Body of pancreas (tissue), 4 donors: ENCODE measurements at regions not wholly inside any gene's neighbourhood (a gene's known extent, or its start where the extent isn't known, plus 50 kb on each side); places are given as distances from the start of the nearest gene placed in this dataset.
A peak's percentile ranks its signal among the peaks of the same experiment; 100 is the strongest.
"Not testable (repeated sequence)": the region's sequence is repeated elsewhere in the genome, so short reads cannot be mapped to it uniquely, and the experiment has no call there.

Source experiments
- ATAC-seq: fragments of 150-250 bp; one replicate; pipeline ENCODE4 v1.9.1; 2016
- DNase-seq, 4 donors: peaks; one replicate each; pipeline ENCODE4 v3.0.0-alpha.2; 2019
- H3K27ac ChIP-seq, 4 donors: fragments of 200-600 bp; sonication (generic); 1 replicate in 3 of 4; 2 replicates in 1 of 4; pipeline versions ENCODE4 v1.5.1 to v1.6.1; 2016 to 2019; ENCODE audit warnings: mild to moderate bottlenecking in 1 of 4, mixed read lengths in 1 of 4, moderate library complexity in 1 of 4
- H3K27me3 ChIP-seq, 2 donors: fragments of 200-600 bp; sonication (generic); one replicate each; pipeline ENCODE4 v1.6.0; 2016; ENCODE audit warnings: mild to moderate bottlenecking in 1 of 2
- H3K36me3 ChIP-seq, 2 donors: fragments of 200-600 bp; sonication (generic); replicated peaks in 1 of 2; 2 replicates each; pipeline ENCODE4 v1.5.1; 2016; ENCODE audit warnings: low read depth in 2 of 2; ENCODE audit not compliant: insufficient read depth in 1 of 2
- H3K4me1 ChIP-seq: fragments of 200-600 bp; sonication (generic); one replicate; pipeline ENCODE4 v1.6.0; 2016
- H3K4me3 ChIP-seq, 2 donors: fragments of 200-600 bp; sonication (generic); 1 replicate in 1 of 2; 2 replicates in 1 of 2; pipeline ENCODE4 v1.5.1; 2016 to 2019
- H3K9me3 ChIP-seq, 3 donors: fragments of 200-600 bp; sonication (generic); 1 replicate in 2 of 3; 2 replicates in 1 of 3; pipeline ENCODE4 v1.5.1; 2016
- POLR2A ChIP-seq, 3 donors: fragments of 450-650 bp; IDR thresholded peaks; one replicate each; pipeline ENCODE4 v1.6.1; 2016; ENCODE audit warnings: antibody characterized with exemption in 3 of 3, mild to moderate bottlenecking in 2 of 3
- WGBS, 2 donors: methylation state at CpG; one replicate each; pipeline ENCODE4 v1.1.5; 2017; 5-methylcytosine and 5-hydroxymethylcytosine counted together
- intact Hi-C: fragments of 100-400 bp; cut with DNase I; formaldehyde crosslinking; loops from one replicate; pipeline ENCODE4 v1.15.1; 2023
- TF ChIP-seq, protein P1 (sequence below), 7 experiments: fragments of 450-650 bp in 4 of 7; fragments of 200-600 bp in 3 of 7; sonication (generic) in 3 of 7; IDR thresholded peaks; one replicate each; pipeline ENCODE4 v1.5.1; 2016 to 2019; ENCODE audit warnings: antibody characterized with exemption in 7 of 7

DNA sequence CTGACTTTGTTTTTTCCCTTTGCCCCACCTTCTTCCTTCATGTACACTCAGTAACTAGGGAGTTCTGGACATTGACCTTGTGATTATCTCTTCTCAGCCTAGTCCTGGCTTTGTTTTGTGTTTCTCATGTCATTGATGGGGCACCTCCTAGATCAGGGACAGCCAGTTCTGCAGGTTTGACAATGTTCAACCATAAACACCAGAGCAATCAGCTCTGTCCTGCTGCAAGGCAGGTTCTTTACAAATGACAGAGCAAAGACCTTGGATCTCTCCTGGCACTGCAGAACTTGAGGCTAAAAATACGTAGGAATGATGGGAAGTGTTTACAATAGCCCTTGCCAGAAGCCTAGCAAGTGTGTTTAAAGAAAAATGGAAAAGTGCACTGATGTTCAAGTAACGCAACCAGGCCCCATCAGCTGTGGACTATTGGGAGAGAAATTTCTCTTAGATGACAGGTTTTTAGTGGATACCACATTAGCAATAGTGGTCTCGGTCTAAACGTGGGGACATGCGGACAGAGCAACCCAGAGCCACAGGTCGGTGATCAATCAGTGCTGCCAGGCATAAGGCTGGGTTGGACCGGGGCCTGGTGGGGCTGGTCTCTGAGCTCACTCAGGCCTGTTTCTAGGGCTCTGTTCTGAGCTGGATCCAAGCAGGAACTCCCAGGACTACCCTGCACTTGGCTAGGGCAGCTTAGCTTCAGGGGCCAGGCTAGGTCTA is 76.8 kb downstream of the SOWAHC start:
- intact Hi-C loops = no loop called here
- peak; percentile 43 to 63 (median 57) for DNase-seq
- Histone ChIP-seq H3K9me3 (no peaks in the 10 kb centered on the region), H3K27me3 (no peaks in the 10 kb centered on the region), H3K4me1 (peaks cover 38% of the 10 kb centered on the region), H3K27ac (peak overlapping the region; percentile 53 to 86 (median 72)), H3K4me3 (no peak overlapping the region), H3K36me3 (no peaks in the 10 kb centered on the region)
- peak; percentile 72 for ATAC-seq
- TF ChIP-seq, protein P1, sequence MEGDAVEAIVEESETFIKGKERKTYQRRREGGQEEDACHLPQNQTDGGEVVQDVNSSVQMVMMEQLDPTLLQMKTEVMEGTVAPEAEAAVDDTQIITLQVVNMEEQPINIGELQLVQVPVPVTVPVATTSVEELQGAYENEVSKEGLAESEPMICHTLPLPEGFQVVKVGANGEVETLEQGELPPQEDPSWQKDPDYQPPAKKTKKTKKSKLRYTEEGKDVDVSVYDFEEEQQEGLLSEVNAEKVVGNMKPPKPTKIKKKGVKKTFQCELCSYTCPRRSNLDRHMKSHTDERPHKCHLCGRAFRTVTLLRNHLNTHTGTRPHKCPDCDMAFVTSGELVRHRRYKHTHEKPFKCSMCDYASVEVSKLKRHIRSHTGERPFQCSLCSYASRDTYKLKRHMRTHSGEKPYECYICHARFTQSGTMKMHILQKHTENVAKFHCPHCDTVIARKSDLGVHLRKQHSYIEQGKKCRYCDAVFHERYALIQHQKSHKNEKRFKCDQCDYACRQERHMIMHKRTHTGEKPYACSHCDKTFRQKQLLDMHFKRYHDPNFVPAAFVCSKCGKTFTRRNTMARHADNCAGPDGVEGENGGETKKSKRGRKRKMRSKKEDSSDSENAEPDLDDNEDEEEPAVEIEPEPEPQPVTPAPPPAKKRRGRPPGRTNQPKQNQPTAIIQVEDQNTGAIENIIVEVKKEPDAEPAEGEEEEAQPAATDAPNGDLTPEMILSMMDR (IDR thresholded peaks at IDR 0.05) = no peak
- no peak for TF ChIP-seq POLR2A (IDR thresholded peaks at IDR 0.05)
- WGBS, 2 donors = 8 to 17% methylated on average over 7 of the region's 7 CpGs

DNA sequence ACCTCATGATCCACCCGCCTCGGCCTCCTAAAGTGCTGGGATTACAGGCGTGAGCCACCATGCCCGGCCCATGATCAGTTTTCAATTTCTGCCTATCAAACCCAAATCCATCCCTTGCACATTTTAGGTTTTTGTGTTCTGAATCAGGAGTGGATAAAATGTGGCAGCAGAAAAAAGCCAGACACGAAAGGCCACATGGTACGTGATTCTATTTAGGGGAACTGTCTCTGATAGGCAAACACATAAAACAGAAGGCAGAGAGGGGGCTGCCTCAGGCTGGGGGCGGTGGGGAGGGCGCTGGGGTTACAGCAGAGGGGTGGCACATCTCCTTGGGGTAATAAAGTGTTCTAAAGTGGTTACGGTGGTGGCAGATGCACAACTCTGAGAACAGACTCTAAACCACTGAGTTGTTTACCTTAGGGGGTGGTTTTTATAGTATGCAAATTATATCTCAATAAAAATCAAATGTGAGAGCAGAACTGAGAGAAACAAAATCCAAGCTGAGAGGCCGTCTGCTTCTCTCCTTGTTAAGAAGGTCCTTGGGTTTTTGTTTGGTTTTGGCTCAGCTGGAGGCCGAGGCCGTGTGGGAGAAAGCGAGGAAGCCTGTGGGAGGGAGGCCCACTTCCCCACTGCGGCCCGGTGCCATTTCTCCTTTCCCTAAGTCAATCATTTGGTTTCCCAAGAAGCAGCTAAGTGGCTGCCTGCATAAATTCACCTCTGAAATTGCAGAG is 78.0 kb downstream of the SOWAHC start:
- no peak overlapping the region for H3K4me3 ChIP-seq
- TF ChIP-seq, protein P1 (IDR thresholded peaks at IDR 0.05) = no peak
- no peak for TF ChIP-seq POLR2A (IDR thresholded peaks at IDR 0.05)
- no peaks in the 10 kb centered on the region for H3K36me3 ChIP-seq
- H3K27ac ChIP-seq = peak overlapping the region in 3 of 4 donors; percentile 66 to 86 (median 78)
- DNase-seq (no peak), ATAC-seq (no peak)
- intact Hi-C loops = no loop called here
- 75 to 85% methylated on average over 15 of the region's 15 CpGs for WGBS, 2 donors
- peaks cover 38% of the 10 kb centered on the region for H3K4me1 ChIP-seq
- H3K9me3 ChIP-seq = no peaks in the 10 kb centered on the region
- H3K27me3 ChIP-seq = no peaks in the 10 kb centered on the region

DNA sequence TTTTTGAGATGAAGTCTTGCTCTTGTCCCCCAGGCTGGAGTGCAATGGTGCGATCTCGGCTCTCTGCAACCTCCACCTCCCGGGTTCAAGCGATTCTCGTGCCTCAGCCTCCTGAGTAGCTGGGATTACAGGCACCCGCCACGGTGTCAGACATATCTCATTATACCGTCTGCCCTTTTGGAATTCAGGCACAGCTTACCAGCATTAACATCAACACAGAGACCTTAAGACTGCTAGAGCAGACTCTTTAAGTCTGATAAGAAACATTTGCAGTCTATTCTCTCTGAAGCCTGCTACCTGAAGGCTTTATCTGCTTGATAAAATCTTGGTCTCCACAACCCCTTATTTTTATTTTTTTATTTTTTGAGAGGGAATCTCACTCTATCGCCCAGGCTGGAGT is 78.7 kb downstream of the SOWAHC start:
- intact Hi-C loops, H3K4me3 ChIP-seq, ATAC-seq, H3K27me3 ChIP-seq, H3K36me3 ChIP-seq, H3K9me3 ChIP-seq, DNase-seq: not testable (repeated sequence)
- peak overlapping the region in 3 of 4 donors; percentile 66 to 86 (median 78) for H3K27ac ChIP-seq
- WGBS, 2 donors = 75 to 81% methylated on average over 4 to 9 of the region's 9 CpGs
- H3K4me1 ChIP-seq = peaks cover 38% of the 10 kb centered on the region

DNA sequence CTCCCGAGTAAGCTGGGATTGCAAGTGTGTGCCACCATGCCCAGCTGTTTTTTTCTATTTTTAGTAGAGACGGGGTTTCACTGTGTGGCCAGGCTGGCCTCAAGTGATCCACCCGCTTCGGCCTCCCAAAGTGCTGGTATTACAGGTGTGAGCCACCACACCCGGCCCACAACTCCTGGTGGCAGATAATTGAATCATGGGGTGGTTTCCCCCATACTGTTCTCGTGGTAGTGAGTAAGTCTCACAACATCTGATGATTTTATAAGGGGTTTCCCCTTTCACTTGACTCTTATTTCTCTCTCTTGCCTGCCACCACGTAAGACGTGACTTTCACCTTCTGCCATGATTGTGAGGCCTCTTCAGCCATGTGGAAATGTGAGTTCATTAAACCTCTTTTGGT is 79.1 kb downstream of the SOWAHC start:
- DNase-seq, H3K27me3 ChIP-seq, ATAC-seq, H3K4me3 ChIP-seq, H3K36me3 ChIP-seq, intact Hi-C loops, H3K9me3 ChIP-seq: not testable (repeated sequence)
- 80 to 89% methylated on average over 8 of the region's 8 CpGs for WGBS, 2 donors
- Histone ChIP-seq H3K4me1 (peaks cover 38% of the 10 kb centered on the region), H3K27ac (peak overlapping the region in 3 of 4 donors; percentile 66 to 86 (median 78))

DNA sequence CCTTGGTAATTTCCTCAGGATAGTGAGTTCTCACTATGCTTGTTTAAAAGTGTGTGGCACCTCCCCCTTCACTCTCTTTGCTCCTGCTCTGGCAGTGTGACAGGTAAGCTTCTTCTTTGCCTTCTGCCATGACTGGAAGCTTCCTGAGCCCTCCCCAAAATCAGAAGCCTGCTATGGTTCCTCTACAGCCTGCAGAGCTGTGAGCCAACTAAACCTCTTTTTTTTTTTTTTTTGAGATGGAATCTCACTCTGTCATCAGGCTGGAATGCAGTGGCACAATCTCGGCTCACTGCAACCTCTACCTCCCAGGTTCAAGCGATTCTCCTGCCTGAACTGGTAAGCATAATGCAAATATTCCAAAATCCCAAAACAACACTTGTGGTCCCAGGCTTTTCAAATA is 80.0 kb downstream of the SOWAHC start:
- 56 to 66% methylated on average over 2 of the region's 2 CpGs for WGBS, 2 donors
- peak; percentile 41 for ATAC-seq
- no peaks in the 10 kb centered on the region for H3K36me3 ChIP-seq
- no peaks in the 10 kb centered on the region for H3K9me3 ChIP-seq
- peak overlapping the region in 3 of 4 donors; percentile 66 to 86 (median 78) for H3K27ac ChIP-seq
- no peak overlapping the region for H3K4me3 ChIP-seq
- DNase-seq = no peak
- peaks cover 38% of the 10 kb centered on the region for H3K4me1 ChIP-seq
- intact Hi-C loops = no loop called here
- no peaks in the 10 kb centered on the region for H3K27me3 ChIP-seq
- TF ChIP-seq, protein P1 (IDR thresholded peaks at IDR 0.05) = no peak
- peak in 1 of 3 donors; percentile 8 for TF ChIP-seq POLR2A (IDR thresholded peaks at IDR 0.05)
